Suppressor macrophage treated with lipopolysaccharide for 4 hours (primary cell): ENCODE measurements at regions not wholly inside any gene's neighbourhood (a gene's known extent, or its start where the extent isn't known, plus 50 kb on each side); places are given as distances from the start of the nearest gene placed in this dataset.

Source experiments
- DNase-seq: peaks from one replicate; pipeline ENCODE4 v3.0.0-alpha.2; 2020

- no peak for DNase-seq
Observed at GRCh38 chr2:220451438-220451837, 824.0 kb downstream of the SLC4A3 start.

DNA sequence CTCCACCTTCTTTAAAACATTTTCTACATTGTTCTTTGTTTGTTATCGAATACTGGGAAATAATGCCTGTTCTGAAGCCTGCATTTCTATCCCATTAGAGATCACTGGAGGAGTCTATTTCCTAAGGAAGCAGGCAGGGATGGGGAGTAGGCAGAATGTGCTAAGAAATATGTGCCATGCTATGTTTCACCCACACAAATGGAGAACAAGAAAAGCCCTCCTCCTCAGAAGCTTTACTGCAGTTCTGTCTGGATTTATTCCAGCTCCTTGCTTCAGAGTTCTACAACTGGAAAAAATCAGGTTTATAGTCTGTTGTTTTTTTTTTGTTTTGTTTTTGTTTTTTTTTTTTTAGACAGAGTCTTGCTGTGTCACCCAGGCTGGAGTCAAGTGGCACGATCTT is 825.1 kb downstream of the SLC4A3 start:
- no peak for DNase-seq

- no peak for DNase-seq
Observed at GRCh38 chr2:220455351-220455990, 828.0 kb downstream of the SLC4A3 start.

DNA sequence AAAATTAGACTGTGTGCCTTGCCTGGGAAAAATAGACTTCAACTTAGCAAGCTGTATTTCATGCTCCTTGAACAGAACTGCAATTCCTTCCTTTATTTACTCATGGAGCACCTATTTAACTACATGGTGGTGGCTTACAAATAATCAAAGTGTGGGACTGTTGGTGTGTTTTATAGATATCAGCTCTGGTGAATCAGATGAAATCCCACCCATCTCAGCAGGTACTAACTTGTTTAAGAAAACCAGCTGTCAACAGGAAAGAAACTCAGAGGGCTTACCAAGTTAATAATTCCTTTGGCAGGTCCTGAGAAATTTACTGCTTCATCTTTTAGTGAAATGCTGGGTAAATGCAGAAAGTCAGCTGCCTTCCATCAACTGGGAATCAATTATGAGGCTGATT is 830.6 kb downstream of the SLC4A3 start:
- DNase-seq, result no peak

- no peak for DNase-seq
Observed at GRCh38 chr2:220460257-220460985, 833.0 kb downstream of the SLC4A3 start.

DNA sequence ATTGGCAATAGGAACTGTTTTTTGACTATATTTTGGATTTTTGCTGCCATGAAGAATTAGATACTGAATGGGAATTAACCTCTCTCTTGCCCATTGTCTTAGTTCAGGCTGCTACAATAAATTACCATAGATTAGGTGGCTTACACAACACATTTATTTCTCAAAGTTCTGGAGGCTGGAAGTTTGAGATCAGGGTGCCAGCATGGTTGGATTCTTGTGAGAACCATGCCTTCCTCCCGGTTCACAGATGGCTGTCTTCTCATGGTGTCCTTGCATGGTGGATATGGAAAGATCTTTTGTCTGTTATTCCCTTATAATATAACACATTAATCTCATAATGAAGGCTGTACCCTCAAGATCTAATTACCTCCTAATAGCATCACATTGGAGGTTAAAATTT is 836.4 kb downstream of the SLC4A3 start:
- DNase-seq, result no peak

DNA sequence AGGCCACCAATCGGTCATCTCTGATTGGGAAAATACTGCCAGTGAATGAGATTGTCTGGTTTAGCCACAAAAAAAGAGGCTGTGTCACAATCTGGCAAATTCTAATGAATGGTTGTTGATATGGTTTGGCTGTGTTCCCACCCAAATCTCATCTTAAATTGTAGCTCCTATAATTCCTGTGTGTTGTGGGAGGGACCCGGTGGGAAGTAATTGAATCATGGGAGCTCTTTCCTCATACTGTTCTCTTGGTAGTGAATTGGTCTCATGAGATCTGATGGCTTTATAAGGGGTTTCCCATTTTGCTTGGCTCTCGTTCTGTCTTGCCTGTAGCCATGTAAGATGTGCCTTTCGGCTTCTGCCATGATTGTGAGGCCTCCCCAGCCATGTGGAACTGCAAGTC is 838.3 kb downstream of the SLC4A3 start:
- DNase-seq, result no peak

DNA sequence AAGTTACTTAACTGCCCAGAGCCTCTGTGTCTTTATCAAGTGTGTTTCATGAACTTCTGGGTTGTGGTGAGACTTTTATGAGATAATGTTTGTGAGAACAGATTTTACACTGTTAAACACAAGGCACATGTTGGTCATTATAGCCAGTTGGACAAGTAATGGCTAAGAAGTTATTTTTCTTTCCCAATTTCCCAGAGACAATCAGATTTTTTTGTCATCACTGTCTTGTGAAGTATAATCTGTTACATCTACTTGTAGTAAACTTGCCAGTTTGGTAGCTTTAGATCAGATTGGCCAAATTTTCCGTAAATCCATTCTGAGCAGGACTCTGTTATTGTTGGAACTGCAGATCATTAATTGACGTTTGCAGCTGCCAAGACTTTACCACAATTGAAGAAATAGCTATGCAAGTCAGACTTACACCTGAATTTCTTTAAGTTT is 838.8 kb downstream of the SLC4A3 start:
- DNase-seq, result no peak

GRCh38 chr2:220469201-220469600 is 841.8 kb downstream of the SLC4A3 start:
- no peak for DNase-seq

DNA sequence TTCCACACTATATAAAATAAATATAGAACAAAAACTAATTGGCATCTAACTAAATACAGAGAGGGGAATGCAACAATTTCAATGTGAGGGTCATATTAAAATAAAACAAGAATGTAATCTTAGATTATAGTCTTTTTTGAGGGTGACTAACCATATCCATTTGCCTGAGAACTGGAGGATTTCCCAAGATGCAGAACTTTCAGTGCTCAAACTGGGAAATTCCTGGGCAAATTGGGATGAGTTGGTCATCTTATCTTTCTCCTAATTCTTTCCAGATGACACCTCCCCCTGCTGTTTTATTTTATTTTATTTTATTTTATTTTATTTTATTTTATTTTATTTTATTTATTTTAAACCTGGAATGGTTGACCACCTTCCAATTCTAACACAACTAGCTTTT is 846.2 kb downstream of the SLC4A3 start:
- no peak for DNase-seq

GRCh38 chr2:220476877-220477276 is 849.4 kb downstream of the SLC4A3 start:
- DNase-seq, result no peak

DNA sequence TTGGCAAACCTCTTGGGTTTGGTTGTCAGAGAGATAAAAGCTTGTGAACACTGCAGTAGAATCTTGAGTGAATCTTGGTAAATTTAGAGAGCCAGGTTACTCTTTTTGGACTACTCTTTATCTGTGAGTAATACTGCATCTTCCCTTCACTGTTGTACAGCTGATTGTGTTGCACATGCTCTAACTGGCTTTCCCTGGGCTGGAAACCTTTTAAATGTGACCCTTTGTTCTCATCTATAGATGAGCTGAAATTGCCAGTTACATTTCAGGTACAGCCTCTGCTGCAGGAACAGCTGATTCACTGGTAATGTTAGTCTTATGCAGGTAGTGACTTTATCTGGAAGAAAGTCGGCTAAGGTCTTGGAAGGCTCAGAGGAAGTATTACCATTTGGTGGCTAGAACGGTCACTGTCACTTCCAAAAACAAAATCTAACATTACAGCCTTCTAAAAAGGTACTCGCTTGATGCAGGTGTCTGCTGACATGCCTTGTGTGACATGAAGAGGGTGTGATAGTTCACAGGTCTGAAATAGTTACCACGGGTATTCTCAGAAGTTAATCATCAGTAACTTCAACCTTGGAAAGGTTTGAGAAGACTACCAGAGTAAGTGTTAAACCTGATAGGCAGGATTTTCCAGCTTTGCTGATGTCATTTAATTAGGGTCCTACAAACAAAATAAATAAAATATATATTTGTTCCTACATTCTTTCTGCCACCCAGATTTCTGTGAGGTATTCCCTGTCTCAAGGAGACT is 851.1 kb downstream of the SLC4A3 start:
- DNase-seq, result no peak

DNA sequence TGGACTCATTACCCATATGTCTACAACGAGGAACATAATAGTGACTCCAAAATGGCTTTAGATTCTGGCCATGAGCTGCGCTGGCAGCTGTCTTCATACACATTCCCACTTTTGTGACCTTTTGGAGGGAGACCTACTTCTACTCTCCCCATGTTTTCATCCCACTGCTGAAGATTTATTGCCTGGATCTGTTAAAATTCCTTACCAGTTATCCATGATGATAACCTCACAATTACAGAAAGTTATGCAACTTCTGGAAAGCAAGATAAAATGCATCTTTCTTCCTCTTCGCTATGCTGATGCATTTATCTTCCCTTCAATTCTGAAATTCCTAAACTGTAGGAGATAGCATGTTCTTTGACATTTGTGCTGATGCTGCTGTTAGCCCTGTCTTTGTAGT is 855.3 kb downstream of the SLC4A3 start:
- no peak for DNase-seq

DNA sequence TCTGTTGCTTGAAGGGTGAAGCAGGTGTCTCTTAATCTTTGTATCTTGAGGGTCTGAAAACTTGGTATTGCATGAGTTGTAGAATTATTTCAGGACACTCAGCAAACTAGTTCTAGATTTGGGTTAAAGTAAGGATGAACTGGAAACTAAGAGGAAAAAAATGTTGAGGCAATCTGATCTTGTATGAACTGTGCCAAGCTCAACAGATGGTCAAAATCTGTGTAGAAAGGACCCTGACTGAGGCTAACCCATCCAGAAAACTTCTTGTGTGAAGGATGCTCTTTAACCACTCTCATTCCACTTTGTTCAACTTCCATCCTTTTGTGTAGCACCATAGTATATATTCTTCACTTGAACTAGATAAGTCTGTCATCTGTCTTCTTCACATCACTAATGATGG is 861.7 kb downstream of the SLC4A3 start:
- no peak for DNase-seq

DNA sequence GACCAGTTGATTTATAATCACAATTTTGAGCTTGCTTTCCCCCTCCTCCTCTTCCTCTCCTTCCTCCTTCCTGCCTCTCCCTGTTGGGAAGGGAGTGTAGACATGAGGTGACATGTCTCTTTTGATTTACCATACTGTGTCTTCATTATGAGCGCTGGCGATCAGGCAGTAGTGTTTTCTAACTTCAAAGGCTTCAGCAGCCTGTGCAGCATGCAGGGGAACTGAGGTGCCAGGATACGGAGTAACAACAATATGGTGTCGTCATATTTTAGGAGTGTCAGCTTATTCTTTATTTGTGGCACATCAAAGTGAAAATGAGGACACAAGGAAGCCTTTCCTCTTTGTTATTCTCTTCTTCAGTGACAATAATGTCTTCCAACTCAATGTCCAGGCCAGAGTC is 864.2 kb downstream of the SLC4A3 start:
- DNase-seq, result no peak

DNA sequence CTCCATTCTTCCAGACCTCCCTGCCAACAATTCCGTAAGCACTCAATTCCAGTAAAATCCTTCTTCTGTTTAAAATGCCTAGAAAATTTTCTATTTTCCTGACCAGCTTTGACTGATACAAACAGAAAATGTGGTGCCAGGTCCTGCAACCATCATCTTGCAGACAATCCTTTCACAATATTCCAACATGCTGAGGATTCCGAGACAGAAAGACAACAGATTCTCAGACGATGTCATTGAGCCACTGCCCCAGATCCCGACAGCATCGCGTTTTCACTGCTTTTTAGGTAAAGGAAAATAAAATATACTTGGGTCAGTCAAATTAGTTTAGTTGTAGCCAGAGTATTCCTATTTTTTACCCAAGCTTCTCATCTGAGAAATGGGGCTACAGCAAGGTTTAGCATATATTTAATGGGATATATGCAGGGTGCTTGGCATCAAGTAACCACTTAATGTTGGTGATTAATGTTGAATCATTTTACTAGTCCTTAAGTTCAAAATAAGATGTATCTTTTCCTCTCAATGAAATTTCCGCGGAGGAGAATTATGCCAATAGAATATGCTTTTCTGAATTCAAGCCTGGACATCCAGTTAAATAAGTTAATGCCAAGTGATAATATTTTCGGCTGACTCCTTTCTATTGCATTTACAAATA is 866.6 kb downstream of the SLC4A3 start:
- DNase-seq, result no peak

DNA sequence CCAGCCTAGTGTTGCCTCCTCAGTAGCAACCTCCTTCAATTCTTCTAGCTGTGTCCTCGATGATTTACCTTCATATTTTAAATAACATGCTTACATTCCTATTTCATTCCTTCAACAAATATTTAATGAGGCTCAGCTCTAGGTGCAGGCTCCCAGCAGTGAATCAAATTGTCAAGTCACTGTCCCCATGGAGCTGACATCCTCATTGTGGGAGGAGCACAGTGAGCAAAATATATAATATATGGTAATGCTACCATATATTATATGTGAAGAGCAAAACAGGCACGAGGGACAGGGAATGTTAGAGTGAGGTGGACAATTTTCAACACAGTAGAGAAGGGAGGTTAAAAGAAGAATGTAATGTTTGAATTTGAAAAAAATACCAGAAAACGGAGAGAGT is 869.1 kb downstream of the SLC4A3 start:
- no peak for DNase-seq

- DNase-seq, result no peak
Observed at GRCh38 chr2:220499225-220499624, 871.8 kb downstream of the SLC4A3 start.

DNA sequence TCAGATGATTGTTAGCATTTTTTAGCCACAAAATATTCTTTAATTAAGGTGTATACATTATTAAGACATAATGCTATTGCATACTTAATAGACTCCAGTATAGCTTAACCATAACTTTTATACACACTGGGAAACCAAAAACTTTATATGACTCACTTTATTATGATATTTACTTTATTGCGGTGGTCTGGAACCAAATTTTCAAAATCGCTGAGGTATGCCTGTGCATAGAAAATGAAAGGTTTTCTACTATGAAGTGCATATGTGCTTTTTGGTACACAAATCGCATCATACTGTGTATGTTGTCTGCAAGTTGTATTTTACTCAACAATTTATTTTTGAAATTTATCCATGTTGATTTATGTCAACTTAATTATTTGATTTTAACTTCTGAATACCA is 875.1 kb downstream of the SLC4A3 start:
- no peak for DNase-seq

- DNase-seq, result no peak
Observed at GRCh38 chr2:220503431-220503830, 876.0 kb downstream of the SLC4A3 start.

GRCh38 chr2:220504938-220505503 is 877.6 kb downstream of the SLC4A3 start:
- no peak for DNase-seq

DNA sequence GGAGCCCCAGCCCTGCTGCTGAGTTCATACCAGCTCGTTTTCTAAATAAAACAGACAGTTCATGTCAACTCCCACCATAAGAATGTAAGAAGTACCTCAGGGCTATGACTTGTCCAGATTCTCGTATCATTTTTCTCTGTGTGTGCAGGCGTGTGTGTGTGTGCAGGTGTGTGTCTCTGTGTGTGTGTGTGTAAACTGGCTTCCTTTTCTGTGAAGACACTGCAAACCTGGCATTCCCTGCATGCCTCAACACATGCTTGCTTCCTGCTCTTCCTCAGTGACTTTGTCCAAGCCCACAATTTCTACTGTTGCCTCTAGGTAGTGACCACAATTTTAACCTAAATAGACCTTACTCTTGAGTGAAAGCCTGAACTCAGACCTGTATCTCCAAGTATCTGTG is 879.0 kb downstream of the SLC4A3 start:
- DNase-seq, result no peak

GRCh38 chr2:220509096-220509757 is 881.8 kb downstream of the SLC4A3 start:
- DNase-seq, result no peak
